Cardiac muscle cell (in vitro differentiated cells and primary cell): ENCODE measurements at regions not wholly inside any gene's neighbourhood (a gene's known extent, or its start where the extent isn't known, plus 50 kb on each side); places are given as distances from the start of the nearest gene placed in this dataset.

ENCODE experiments used
- DNase-seq, 2 donors: peaks; one replicate each; pipeline versions ENCODE4 v3.0.0 to v3.0.0-alpha.2; 2010 to 2017; ENCODE audit warnings: low read depth in 1 of 2, low spot score in 1 of 2
- H3K27ac ChIP-seq: fragments of 200-600 bp; sonication (generic); 2 replicates; pipeline ENCODE4 v1.5.1; 2016
- H3K27me3 ChIP-seq: fragments of 200-600 bp; sonication (generic); 2 replicates; pipeline ENCODE4 v1.6.0; 2016; ENCODE audit warnings: control low read depth
- H3K36me3 ChIP-seq: fragments of 200-600 bp; sonication (generic); 2 replicates; pipeline ENCODE4 v1.5.1; 2016; ENCODE audit warnings: control low read depth
- H3K4me1 ChIP-seq: fragments of 200-600 bp; sonication (generic); 2 replicates; pipeline ENCODE4 v1.8.1; 2017; ENCODE audit warnings: low read depth, mild to moderate bottlenecking, mixed run types
- H3K4me3 ChIP-seq: fragments of 200-600 bp; sonication (generic); 2 replicates; pipeline ENCODE4 v1.5.1; 2016; ENCODE audit warnings: mild to moderate bottlenecking
- H3K9me3 ChIP-seq: fragments of 200-600 bp; sonication (generic); 2 replicates; pipeline ENCODE4 v1.5.1; 2017; ENCODE audit warnings: low read depth, mild to moderate bottlenecking, control low read depth
- TF ChIP-seq, protein P1 (sequence below): IDR thresholded peaks from 2 replicates; pipeline ENCODE4 v1.5.1; 2012; ENCODE audit warnings: low read depth, mild to moderate bottlenecking, low read length

- Histone ChIP-seq H3K4me3 (no peak overlapping the region), H3K9me3 (no peaks in the 10 kb centered on the region), H3K27me3 (no peaks in the 10 kb centered on the region), H3K27ac (no peak overlapping the region), H3K4me1 (no peaks in the 10 kb centered on the region), H3K36me3 (no peaks in the 10 kb centered on the region)
- TF ChIP-seq, protein P1, sequence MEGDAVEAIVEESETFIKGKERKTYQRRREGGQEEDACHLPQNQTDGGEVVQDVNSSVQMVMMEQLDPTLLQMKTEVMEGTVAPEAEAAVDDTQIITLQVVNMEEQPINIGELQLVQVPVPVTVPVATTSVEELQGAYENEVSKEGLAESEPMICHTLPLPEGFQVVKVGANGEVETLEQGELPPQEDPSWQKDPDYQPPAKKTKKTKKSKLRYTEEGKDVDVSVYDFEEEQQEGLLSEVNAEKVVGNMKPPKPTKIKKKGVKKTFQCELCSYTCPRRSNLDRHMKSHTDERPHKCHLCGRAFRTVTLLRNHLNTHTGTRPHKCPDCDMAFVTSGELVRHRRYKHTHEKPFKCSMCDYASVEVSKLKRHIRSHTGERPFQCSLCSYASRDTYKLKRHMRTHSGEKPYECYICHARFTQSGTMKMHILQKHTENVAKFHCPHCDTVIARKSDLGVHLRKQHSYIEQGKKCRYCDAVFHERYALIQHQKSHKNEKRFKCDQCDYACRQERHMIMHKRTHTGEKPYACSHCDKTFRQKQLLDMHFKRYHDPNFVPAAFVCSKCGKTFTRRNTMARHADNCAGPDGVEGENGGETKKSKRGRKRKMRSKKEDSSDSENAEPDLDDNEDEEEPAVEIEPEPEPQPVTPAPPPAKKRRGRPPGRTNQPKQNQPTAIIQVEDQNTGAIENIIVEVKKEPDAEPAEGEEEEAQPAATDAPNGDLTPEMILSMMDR: no peak
- no peak for DNase-seq
Measured at GRCh38 chr2:175619179-175620045, 382.7 kb downstream of the LNPK start.

GRCh38 chr2:175612280-175612679 lies 389.8 kb downstream of the LNPK start:
- peaks cover 6% of the 10 kb centered on the region for H3K4me1 ChIP-seq
- TF ChIP-seq, protein P1: no peak
- no peak overlapping the region for H3K4me3 ChIP-seq
- no peaks in the 10 kb centered on the region for H3K36me3 ChIP-seq
- no peaks in the 10 kb centered on the region for H3K27me3 ChIP-seq
- no peak for DNase-seq
- no peak overlapping the region for H3K27ac ChIP-seq
- no peaks in the 10 kb centered on the region for H3K9me3 ChIP-seq

DNA sequence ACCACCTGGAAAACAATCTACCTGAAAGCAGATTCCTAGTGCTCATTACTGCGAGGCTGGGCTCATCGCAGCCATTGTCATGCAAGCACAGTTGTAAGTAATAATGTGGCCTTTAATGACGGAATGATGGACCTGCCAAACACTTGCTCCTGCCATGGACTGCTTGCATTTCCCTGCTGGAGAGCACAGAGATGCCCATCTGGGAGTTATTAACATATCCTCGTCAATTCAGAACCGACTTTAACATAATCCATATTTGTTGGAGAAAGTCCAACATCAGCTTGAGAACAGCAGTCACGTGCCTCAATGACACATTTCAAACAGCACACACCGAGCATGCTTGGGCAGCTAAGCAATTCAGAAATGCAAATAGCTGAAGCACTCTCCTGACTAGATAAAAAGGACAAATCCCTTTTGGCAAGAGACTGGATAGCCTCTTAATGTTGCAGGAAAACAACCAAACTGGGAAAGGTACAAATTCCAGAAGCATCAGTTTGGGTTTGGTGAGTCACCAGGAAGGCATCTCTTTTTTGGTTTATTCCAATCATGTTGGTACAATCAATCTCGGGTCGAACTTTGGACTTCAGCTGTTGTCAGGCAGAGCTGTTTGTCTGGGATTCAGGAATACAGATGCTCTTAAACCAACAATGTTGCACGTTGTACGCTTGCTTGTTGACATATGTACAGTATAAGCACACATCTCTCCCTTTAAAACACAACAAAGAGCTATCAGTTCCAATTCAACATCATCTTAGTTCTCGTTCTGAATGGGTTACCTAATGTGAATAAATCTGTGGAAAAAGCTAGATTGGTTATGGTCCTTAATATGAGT lies 395.8 kb downstream of the LNPK start:
- Histone ChIP-seq H3K27me3 (no peaks in the 10 kb centered on the region), H3K9me3 (no peaks in the 10 kb centered on the region), H3K4me1 (peaks cover 5% of the 10 kb centered on the region), H3K4me3 (no peak overlapping the region), H3K36me3 (no peaks in the 10 kb centered on the region), H3K27ac (no peak overlapping the region)
- no peak for DNase-seq
- TF ChIP-seq, protein P1: no peak

DNA sequence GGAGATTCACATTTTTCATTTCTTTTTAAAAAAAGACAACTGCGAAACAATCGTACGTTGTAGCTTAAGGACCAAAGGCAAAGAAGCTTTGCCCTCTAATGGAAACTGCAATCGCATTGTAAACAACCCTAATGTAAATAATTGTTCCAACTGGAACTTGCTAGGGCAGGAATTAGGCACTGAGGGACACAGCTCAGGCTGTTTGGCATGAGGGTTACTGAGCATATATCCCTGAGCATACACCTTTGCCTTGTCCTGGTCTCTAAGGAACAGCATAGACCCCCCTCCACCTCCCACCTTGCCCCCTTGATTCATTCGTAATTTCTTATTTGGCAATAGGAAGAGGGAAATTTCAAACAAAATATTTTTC lies 396.4 kb downstream of the LNPK start:
- Histone ChIP-seq H3K9me3 (no peaks in the 10 kb centered on the region), H3K4me1 (no peaks in the 10 kb centered on the region), H3K27ac (no peak overlapping the region), H3K4me3 (no peak overlapping the region), H3K27me3 (no peaks in the 10 kb centered on the region), H3K36me3 (no peaks in the 10 kb centered on the region)
- TF ChIP-seq, protein P1: no peak
- no peak for DNase-seq

DNA sequence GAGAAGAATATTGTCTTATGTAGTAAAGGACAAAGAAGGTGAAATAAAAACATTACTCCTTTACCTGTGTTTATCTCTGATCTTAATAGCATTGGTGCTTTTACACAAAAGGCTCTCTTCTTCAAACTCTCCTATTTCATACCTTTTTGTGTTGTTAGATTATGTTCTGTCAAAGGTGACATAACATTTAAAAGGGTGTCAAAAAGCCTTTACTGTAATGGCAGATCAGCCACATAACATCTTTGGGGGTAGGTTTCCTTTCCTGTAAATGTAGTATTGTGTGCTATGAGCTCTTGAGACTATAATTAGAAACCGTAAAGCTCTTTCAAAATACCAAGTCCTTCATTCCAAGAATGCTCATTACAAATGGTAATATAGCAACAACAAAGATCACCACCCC lies 400.1 kb downstream of the LNPK start:
- Histone ChIP-seq H3K4me1 (peaks cover 8% of the 10 kb centered on the region), H3K27ac (no peak overlapping the region), H3K4me3 (no peak overlapping the region), H3K27me3 (no peaks in the 10 kb centered on the region), H3K36me3 (no peaks in the 10 kb centered on the region), H3K9me3 (no peaks in the 10 kb centered on the region)
- TF ChIP-seq, protein P1: no peak
- no peak for DNase-seq
